ENCODE measurements at regions not wholly inside any gene's neighbourhood (a gene's known extent, or its start where the extent isn't known, plus 50 kb on each side); places are given as distances from the start of the nearest gene placed in this dataset.

DNA sequence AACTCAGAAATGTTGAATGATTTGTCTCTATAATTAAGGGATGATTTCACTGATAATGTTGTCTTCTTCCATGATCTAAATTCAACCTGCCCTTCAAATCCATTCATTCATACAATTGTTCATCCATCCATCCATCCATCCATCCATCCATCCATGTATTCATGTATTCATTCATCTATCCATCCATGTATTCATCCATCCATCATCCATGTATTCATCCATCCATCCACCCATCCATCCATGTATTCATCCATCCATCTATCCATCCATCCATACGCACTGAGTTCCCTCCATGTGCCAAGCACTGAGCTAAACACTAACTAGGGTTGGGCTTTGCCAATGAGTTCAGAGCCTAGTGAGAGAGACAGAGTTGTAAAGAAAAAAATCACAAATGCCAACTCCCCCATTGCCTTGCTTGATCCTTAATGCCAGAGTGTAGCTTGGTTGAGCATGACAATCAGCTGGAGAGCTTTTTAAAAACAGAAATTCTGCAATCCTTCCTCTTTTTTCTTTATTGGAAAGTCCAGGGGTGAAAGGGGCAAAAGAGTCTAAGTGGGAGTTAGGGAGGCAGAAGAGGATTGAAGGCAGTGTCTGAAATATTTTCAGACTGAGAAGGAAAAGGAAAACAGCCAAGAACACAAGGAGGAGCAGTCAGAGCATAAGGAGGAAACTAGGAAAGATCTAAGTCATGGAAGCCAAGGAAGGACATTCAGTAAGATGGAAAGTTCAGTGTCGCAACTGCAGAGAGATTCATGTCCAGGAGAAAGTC, 92.4 kb upstream of the ERG start:
- POLR2A ChIA-PET, result no interaction called here
- CTCF ChIA-PET, result no interaction called here
- Histone ChIP-seq H3K4me1 (ENCODE audit: insufficient read depth, low read length) (no peaks in the 10 kb centered on the region), H3K27me3 (ENCODE audit: control insufficient read depth in 1 of 2, insufficient read depth in 2 of 2, low read length in 2 of 2) (peaks cover 0 to 7% of the 10 kb centered on the region in 2 experiments), H3K27ac (ENCODE audit: low read depth in 1 of 2, low read length in 2 of 2) (no peak overlapping the region), H3K9me3 (ENCODE audit: control insufficient read depth in 1 of 2, insufficient read depth in 1 of 2, low read length in 2 of 2) (peaks cover 0 to 4% of the 10 kb centered on the region in 2 experiments), H3K4me3 (ENCODE audit: low read length) (no peak overlapping the region), H3K36me3 (ENCODE audit: insufficient read depth, low read length) (no peaks in the 10 kb centered on the region)
- Mint-ChIP-seq H3K4me3 (no peak overlapping the region), H3K9me3 (no peaks in the 10 kb centered on the region), H3K36me3 (ENCODE audit: low read depth) (no peaks in the 10 kb centered on the region), H3K27me3 (peaks cover 9% of the 10 kb centered on the region), H3K4me1 (ENCODE audit: low read depth) (no peaks in the 10 kb centered on the region), H3K27ac (no peak overlapping the region)
- ATAC-seq (ENCODE audit: poor library complexity), result no peak
- intact Hi-C loops (cut with DNase I, micrococcal nuclease), result no loop called here
- TF ChIP-seq, protein P1, sequence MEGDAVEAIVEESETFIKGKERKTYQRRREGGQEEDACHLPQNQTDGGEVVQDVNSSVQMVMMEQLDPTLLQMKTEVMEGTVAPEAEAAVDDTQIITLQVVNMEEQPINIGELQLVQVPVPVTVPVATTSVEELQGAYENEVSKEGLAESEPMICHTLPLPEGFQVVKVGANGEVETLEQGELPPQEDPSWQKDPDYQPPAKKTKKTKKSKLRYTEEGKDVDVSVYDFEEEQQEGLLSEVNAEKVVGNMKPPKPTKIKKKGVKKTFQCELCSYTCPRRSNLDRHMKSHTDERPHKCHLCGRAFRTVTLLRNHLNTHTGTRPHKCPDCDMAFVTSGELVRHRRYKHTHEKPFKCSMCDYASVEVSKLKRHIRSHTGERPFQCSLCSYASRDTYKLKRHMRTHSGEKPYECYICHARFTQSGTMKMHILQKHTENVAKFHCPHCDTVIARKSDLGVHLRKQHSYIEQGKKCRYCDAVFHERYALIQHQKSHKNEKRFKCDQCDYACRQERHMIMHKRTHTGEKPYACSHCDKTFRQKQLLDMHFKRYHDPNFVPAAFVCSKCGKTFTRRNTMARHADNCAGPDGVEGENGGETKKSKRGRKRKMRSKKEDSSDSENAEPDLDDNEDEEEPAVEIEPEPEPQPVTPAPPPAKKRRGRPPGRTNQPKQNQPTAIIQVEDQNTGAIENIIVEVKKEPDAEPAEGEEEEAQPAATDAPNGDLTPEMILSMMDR (IDR thresholded peaks at IDR 0.05), result no peak
- no peak for DNase-seq

DNA sequence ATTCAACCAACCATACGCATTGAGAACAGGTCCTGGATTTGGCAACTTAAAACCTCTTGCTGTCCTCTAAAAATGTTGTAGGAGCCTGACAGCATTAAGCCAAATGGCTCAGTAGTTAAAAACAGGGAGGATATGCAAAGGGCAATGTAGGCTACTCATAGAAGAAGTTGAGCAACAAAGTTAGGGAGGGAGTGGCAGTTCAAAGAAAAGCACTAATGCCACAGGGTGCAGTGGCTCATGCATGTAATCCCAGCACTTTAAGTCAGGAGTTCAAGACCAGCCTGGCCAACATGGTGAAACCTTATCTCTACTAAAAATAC, 92.9 kb upstream of the ERG start:
- Mint-ChIP-seq H3K9me3 (no peaks in the 10 kb centered on the region), H3K36me3 (ENCODE audit: low read depth) (no peaks in the 10 kb centered on the region), H3K27me3 (peaks cover 9% of the 10 kb centered on the region), H3K4me3 (no peak overlapping the region), H3K27ac (no peak overlapping the region), H3K4me1 (ENCODE audit: low read depth) (no peaks in the 10 kb centered on the region)
- intact Hi-C loops (cut with DNase I, micrococcal nuclease), result no loop called here
- peaks cover 0 to 7% of the 10 kb centered on the region in 2 experiments for H3K27me3 ChIP-seq (ENCODE audit: control insufficient read depth in 1 of 2, insufficient read depth in 2 of 2, low read length in 2 of 2)
- ATAC-seq (ENCODE audit: poor library complexity) (no peak), DNase-seq (no peak)
- TF ChIP-seq, protein P1 (IDR thresholded peaks at IDR 0.05), result no peak
- POLR2A ChIA-PET, result no interaction called here
- no peaks in the 10 kb centered on the region for H3K36me3 ChIP-seq (ENCODE audit: insufficient read depth, low read length)
- H3K4me3 ChIP-seq (ENCODE audit: low read length), result no peak overlapping the region
- H3K4me1 ChIP-seq (ENCODE audit: insufficient read depth, low read length), result no peaks in the 10 kb centered on the region
- H3K9me3 ChIP-seq (ENCODE audit: control insufficient read depth in 1 of 2, insufficient read depth in 1 of 2, low read length in 2 of 2), result peaks cover 0 to 4% of the 10 kb centered on the region in 2 experiments
- CTCF ChIA-PET, result no interaction called here
- H3K27ac ChIP-seq (ENCODE audit: low read depth in 1 of 2, low read length in 2 of 2), result no peak overlapping the region

DNA sequence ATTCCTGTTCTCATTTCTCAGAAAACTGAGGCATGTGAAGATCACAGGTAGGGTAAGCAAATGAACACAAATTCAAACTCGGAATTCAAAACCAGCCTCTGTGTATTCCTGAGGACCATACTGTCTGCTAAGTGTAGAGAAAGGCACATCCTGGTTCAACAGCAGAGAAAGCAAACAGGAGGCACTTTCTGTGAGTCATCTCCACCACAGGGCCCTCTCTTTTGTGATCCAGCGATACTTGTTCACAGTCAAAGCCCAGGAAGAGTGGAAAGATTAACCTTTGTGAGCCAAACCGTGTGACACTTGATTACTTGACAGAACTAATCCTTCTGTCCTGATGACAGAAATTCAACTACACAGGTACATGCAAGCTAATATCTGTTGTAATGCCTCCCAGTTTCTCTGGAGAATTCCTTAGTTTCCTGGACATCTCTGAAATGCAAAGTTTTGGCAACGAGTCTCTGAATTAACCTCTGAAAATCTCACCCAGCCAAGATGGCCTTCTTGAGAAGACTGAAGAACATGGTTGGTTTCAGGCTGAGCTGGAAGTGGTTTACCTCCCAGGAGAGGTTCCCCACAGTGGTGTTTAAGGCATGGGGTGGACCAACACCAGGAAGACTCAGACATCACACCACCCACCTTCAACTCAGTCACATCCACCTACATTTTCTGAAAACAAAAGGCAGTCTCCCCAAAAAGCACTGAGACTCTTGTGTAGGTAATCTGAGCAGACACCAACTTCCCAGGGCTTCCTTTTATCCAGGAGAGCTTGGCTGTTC, 98.2 kb upstream of the ERG start:
- H3K27ac ChIP-seq (ENCODE audit: low read depth in 1 of 2, low read length in 2 of 2), result no peak overlapping the region
- H3K4me1 ChIP-seq (ENCODE audit: insufficient read depth, low read length), result no peaks in the 10 kb centered on the region
- ATAC-seq (ENCODE audit: poor library complexity), result no peak
- no peak overlapping the region for H3K4me3 Mint-ChIP-seq
- H3K36me3 ChIP-seq (ENCODE audit: insufficient read depth, low read length), result no peaks in the 10 kb centered on the region
- ChIA-PET POLR2A (no interaction called here), CTCF (no interaction called here)
- no peaks in the 10 kb centered on the region for H3K36me3 Mint-ChIP-seq (ENCODE audit: low read depth)
- intact Hi-C loops (cut with DNase I, micrococcal nuclease), result no loop called here
- no peak for DNase-seq
- H3K9me3 Mint-ChIP-seq, result no peaks in the 10 kb centered on the region
- peaks cover 14% of the 10 kb centered on the region for H3K27me3 Mint-ChIP-seq
- TF ChIP-seq, protein P1 (IDR thresholded peaks at IDR 0.05), result no peak
- no peaks in the 10 kb centered on the region for H3K9me3 ChIP-seq (ENCODE audit: control insufficient read depth in 1 of 2, insufficient read depth in 1 of 2, low read length in 2 of 2)
- no peak overlapping the region for H3K4me3 ChIP-seq (ENCODE audit: low read length)
- peaks cover 0 to 5% of the 10 kb centered on the region in 2 experiments for H3K27me3 ChIP-seq (ENCODE audit: control insufficient read depth in 1 of 2, insufficient read depth in 2 of 2, low read length in 2 of 2)
- no peaks in the 10 kb centered on the region for H3K4me1 Mint-ChIP-seq (ENCODE audit: low read depth)
- H3K27ac Mint-ChIP-seq, result no peak overlapping the region

All from CD4-positive, alpha-beta T cell (primary cell).